ENCODE measurements at regions not wholly inside any gene's neighbourhood (a gene's known extent, or its start where the extent isn't known, plus 50 kb on each side); places are given as distances from the start of the nearest gene placed in this dataset.
"Not testable (repeated sequence)": the region's sequence is repeated elsewhere in the genome, so short reads cannot be mapped to it uniquely, and the experiment has no call there.

- intact Hi-C loops (cut with DNase I); ATAC-seq; DNase-seq (ENCODE audit: missing footprints): not testable (repeated sequence)
Observed at GRCh38 chr10:109809954-109810353, 113.4 kb downstream of the XPNPEP1 start.

GRCh38 chr10:109801191-109801590, 122.1 kb downstream of the XPNPEP1 start:
- ATAC-seq; intact Hi-C loops (cut with DNase I); DNase-seq (ENCODE audit: missing footprints): not testable (repeated sequence)

GRCh38 chr10:109790647-109791046, 132.7 kb downstream of the XPNPEP1 start:
- intact Hi-C loops (cut with DNase I): no loop called here
- ATAC-seq (no peak), DNase-seq (ENCODE audit: missing footprints) (no peak)

- intact Hi-C loops (cut with DNase I): no loop called here
- ATAC-seq: no peak
Observed at GRCh38 chr10:109784236-109784635, 139.1 kb downstream of the XPNPEP1 start.

GRCh38 chr10:109783286-109783685, 140.0 kb downstream of the XPNPEP1 start:
- intact Hi-C loops (cut with DNase I): no loop called here
- DNase-seq (ENCODE audit: missing footprints) (no peak), ATAC-seq (no peak)

More at GRCh38 chr10:109784236-109784635, 139.1 kb downstream of the XPNPEP1 start:
- DNase-seq (ENCODE audit: missing footprints): no peak

- ATAC-seq (no peak), DNase-seq (ENCODE audit: missing footprints) (no peak)
- intact Hi-C loops (cut with DNase I): no loop called here
Observed at GRCh38 chr10:109780997-109781396, 142.3 kb downstream of the XPNPEP1 start.

- DNase-seq (ENCODE audit: missing footprints): no peak
- intact Hi-C loops (cut with DNase I): no loop called here
- no peak for ATAC-seq
Observed at GRCh38 chr10:109778993-109779392, 144.3 kb downstream of the XPNPEP1 start.

- ATAC-seq (no peak), DNase-seq (ENCODE audit: missing footprints) (no peak)
- intact Hi-C loops (cut with DNase I): no loop called here
Observed at GRCh38 chr10:109774121-109774440, 149.2 kb downstream of the XPNPEP1 start.

- DNase-seq (ENCODE audit: missing footprints) (no peak), ATAC-seq (no peak)
- intact Hi-C loops (cut with DNase I): no loop called here
Observed at GRCh38 chr10:109773288-109774120, 149.8 kb downstream of the XPNPEP1 start.

- ATAC-seq (no peak), DNase-seq (ENCODE audit: missing footprints) (no peak)
- intact Hi-C loops (cut with DNase I): no loop called here
Observed at GRCh38 chr10:109770663-109771062, 152.6 kb downstream of the XPNPEP1 start.

GRCh38 chr10:109769966-109770365, 153.3 kb downstream of the XPNPEP1 start:
- ATAC-seq: peak; percentile 52
- intact Hi-C loops (cut with DNase I): no loop called here
- DNase-seq (ENCODE audit: missing footprints): no peak

GRCh38 chr10:109765838-109766237, 157.5 kb downstream of the XPNPEP1 start:
- ATAC-seq: no peak
- DNase-seq (ENCODE audit: missing footprints): no peak
- intact Hi-C loops (cut with DNase I): no loop called here

GRCh38 chr10:109762555-109762954, 160.8 kb downstream of the XPNPEP1 start:
- DNase-seq (ENCODE audit: missing footprints) (no peak), ATAC-seq (no peak)
- intact Hi-C loops (cut with DNase I): no loop called here

GRCh38 chr10:109757670-109758069, 165.6 kb downstream of the XPNPEP1 start:
- intact Hi-C loops (cut with DNase I); ATAC-seq; DNase-seq (ENCODE audit: missing footprints): not testable (repeated sequence)

- ATAC-seq: no peak
- intact Hi-C loops (cut with DNase I): no loop called here
Observed at GRCh38 chr10:109746861-109747260, 176.4 kb downstream of the XPNPEP1 start.

GRCh38 chr10:109744020-109744419, 179.3 kb downstream of the XPNPEP1 start:
- no peak for ATAC-seq
- intact Hi-C loops (cut with DNase I): no loop called here
- no peak for DNase-seq (ENCODE audit: missing footprints)

More at GRCh38 chr10:109746861-109747260, 176.4 kb downstream of the XPNPEP1 start:
- DNase-seq (ENCODE audit: missing footprints): no peak

- intact Hi-C loops (cut with DNase I): no loop called here
- ATAC-seq (no peak), DNase-seq (ENCODE audit: missing footprints) (no peak)
Observed at GRCh38 chr10:109743574-109743973, 179.7 kb downstream of the XPNPEP1 start.

GRCh38 chr10:109743146-109743545, 180.2 kb downstream of the XPNPEP1 start:
- ATAC-seq: no peak
- intact Hi-C loops (cut with DNase I): no loop called here
- no peak for DNase-seq (ENCODE audit: missing footprints)

- ATAC-seq: no peak
- intact Hi-C loops (cut with DNase I): no loop called here
Observed at GRCh38 chr10:109741712-109742111, 181.6 kb downstream of the XPNPEP1 start.

GRCh38 chr10:109740436-109740835, 182.9 kb downstream of the XPNPEP1 start:
- no peak for ATAC-seq
- no peak for DNase-seq (ENCODE audit: missing footprints)
- intact Hi-C loops (cut with DNase I): no loop called here

More at GRCh38 chr10:109741712-109742111, 181.6 kb downstream of the XPNPEP1 start:
- DNase-seq (ENCODE audit: missing footprints): no peak

GRCh38 chr10:109737626-109738025, 185.7 kb downstream of the XPNPEP1 start:
- intact Hi-C loops (cut with DNase I): no loop called here
- DNase-seq (ENCODE audit: missing footprints) (no peak), ATAC-seq (no peak)

Measured in Right ventricle myocardium inferior (tissue), 1 donor.